GM12878 (cell line): ENCODE measurements at regions not wholly inside any gene's neighbourhood (a gene's known extent, or its start where the extent isn't known, plus 50 kb on each side); places are given as distances from the start of the nearest gene placed in this dataset.

Experiments used
- ATAC-seq: fragments of 200-7000 bp; cut with Tn5 transposase; 3 replicates; pipeline ENCODE4 v1.9.1; 2020; ENCODE audit warnings: mild to moderate bottlenecking, moderate library complexity
- BruUV-seq: library from RNA; stranded (reverse); fragments of 400-500 nt; replicated peaks from 2 replicates; lab custom pipeline; 2021; lab: Mats Ljungman, UMichigan
- CTCF ChIA-PET: fragments of 300-600 bp; sonication (Branson Sonifier 250); formaldehyde crosslinking; extraction: SDS; loops from one replicate; lab custom pipeline; 2021; ENCODE audit warnings: inconsistent platforms; lab: Yijun Ruan, JAX
- POLR2A ChIA-PET: fragments of 350-600 bp; formaldehyde crosslinking; extraction: SDS; loops from one replicate; lab custom pipeline; 2021; ENCODE audit warnings: inconsistent platforms; lab: Charles Lee
- RAD21 ChIA-PET: fragments of 300-600 bp; sonication (Branson Sonifier 250); formaldehyde crosslinking; loops from one replicate; lab custom pipeline; 2023; ENCODE audit warnings: antibody characterized with exemption; ENCODE audit not compliant: unreplicated experiment; lab: Charles Lee
- SMC1A ChIA-PET: fragments of 300-600 bp; sonication (Branson Sonifier 250); formaldehyde crosslinking; loops from one replicate; lab custom pipeline; 2023; ENCODE audit not compliant: unreplicated experiment, uncharacterized antibody; lab: Charles Lee
- DNase-seq: peaks from one replicate; pipeline ENCODE4 v3.0.0-alpha.2; 2011; ENCODE audit warnings: low read depth, low spot score
- FAIRE-seq: peaks from 3 replicates; lab custom pipeline; 2011; peaks lifted over from hg19 to GRCh38; lab: Jason Lieb, UNC
- H2AFZ ChIP-seq: 2 replicates; pipeline ENCODE4 v1.6.0; 2011; ENCODE audit warnings: low read depth, low read length, control low read depth; ENCODE audit not compliant: control insufficient read depth
- H3K27ac ChIP-seq: 2 replicates; pipeline ENCODE4 v1.5.1; 2011; ENCODE audit warnings: control low read depth; ENCODE audit not compliant: control insufficient read depth, insufficient read depth
- H3K27me3 ChIP-seq, 2 experiments: replicated peaks in 1 of 2; 2 replicates each; pipeline versions ENCODE4 v1.6.0 to v1.6.1; 2011; ENCODE audit warnings: low read length in 1 of 2; ENCODE audit not compliant: control insufficient read depth in 2 of 2, insufficient read depth in 2 of 2
- H3K36me3 ChIP-seq, 2 experiments: 2 replicates each; pipeline ENCODE4 v1.5.1; 2011; ENCODE audit warnings: low read length in 1 of 2; ENCODE audit not compliant: control insufficient read depth in 2 of 2, insufficient read depth in 2 of 2
- H3K4me1 ChIP-seq: 2 replicates; pipeline ENCODE4 v1.6.1; 2011; ENCODE audit warnings: mild to moderate bottlenecking, low read length, moderate library complexity, mixed read lengths; ENCODE audit not compliant: control insufficient read depth, insufficient read depth
- H3K4me2 ChIP-seq: 2 replicates; pipeline ENCODE4 v1.6.0; 2011; ENCODE audit warnings: control low read depth; ENCODE audit not compliant: control insufficient read depth, insufficient read depth
- H3K4me3 ChIP-seq: fragments of 200-600 bp; sonication (generic); 2 replicates; pipeline ENCODE4 v1.5.1; 2016
- H3K79me2 ChIP-seq: 2 replicates; pipeline ENCODE4 v1.6.0; 2011; ENCODE audit warnings: low read length; ENCODE audit not compliant: control insufficient read depth, insufficient read depth
- H3K9ac ChIP-seq: 2 replicates; pipeline ENCODE4 v1.8.0; 2011; ENCODE audit warnings: low read length, control low read depth, mixed read lengths; ENCODE audit not compliant: control insufficient read depth, insufficient read depth
- H3K9me3 ChIP-seq: replicated peaks from 3 replicates; pipeline ENCODE4 v1.5.1; 2011; ENCODE audit warnings: mild to moderate bottlenecking, low read length; ENCODE audit not compliant: control insufficient read depth, insufficient read depth
- H4K20me1 ChIP-seq: 2 replicates; pipeline ENCODE4 v1.6.0; 2011; ENCODE audit not compliant: control insufficient read depth, insufficient read depth
- CHD1 ChIP-seq: IDR thresholded peaks from 2 replicates; pipeline ENCODE4 v1.6.1; 2012; ENCODE audit warnings: low read depth, low read length, improper control_type of control experiment
- GABPA ChIP-seq: IDR thresholded peaks from 2 replicates; pipeline ENCODE4 v1.6.1; 2014; ENCODE audit warnings: antibody characterized with exemption, low read depth, mild to moderate bottlenecking, inconsistent platforms
- IRF4 ChIP-seq: IDR thresholded peaks from 2 replicates; pipeline ENCODE4 v1.6.1; 2011; ENCODE audit warnings: low read depth, low read length
- JUNB ChIP-seq: IDR thresholded peaks from 2 replicates; pipeline ENCODE4 v1.6.1; 2016; ENCODE audit warnings: antibody characterized with exemption, mild to moderate bottlenecking
- MTA3 ChIP-seq: IDR thresholded peaks from 2 replicates; pipeline ENCODE4 v1.6.1; 2012; ENCODE audit warnings: low read length, inconsistent platforms, borderline replicate concordance
- MYB ChIP-seq: fragments of 150-350 bp; IDR thresholded peaks from 2 replicates; pipeline ENCODE4 v1.6.1; 2014; ENCODE audit warnings: mild to moderate bottlenecking, low read depth, low read length, borderline replicate concordance
- MYC ChIP-seq: IDR thresholded peaks from 2 replicates; pipeline ENCODE4 v1.6.1; 2011; ENCODE audit warnings: mild to moderate bottlenecking, low read length, moderate library complexity, inconsistent platforms; ENCODE audit not compliant: insufficient read depth, insufficient replicate concordance, insufficient read length, severe bottlenecking
- NBN ChIP-seq: fragments of 450-650 bp; IDR thresholded peaks from 2 replicates; pipeline ENCODE4 v1.6.1; 2016
- RAD21 ChIP-seq: IDR thresholded peaks from 2 replicates; pipeline ENCODE4 v1.6.1; 2011; ENCODE audit warnings: mild to moderate bottlenecking, low read depth, low read length, moderate library complexity; ENCODE audit not compliant: insufficient read depth
- RBBP5 ChIP-seq: fragments of 200-600 bp; sonication (generic); conservative IDR thresholded peaks from 2 replicates; pipeline ENCODE4 v1.6.1; 2016
- SPI1 ChIP-seq: IDR thresholded peaks from 2 replicates; pipeline ENCODE4 v1.6.1; 2011; ENCODE audit warnings: low read depth, mild to moderate bottlenecking, low read length, moderate library complexity, borderline replicate concordance; ENCODE audit not compliant: insufficient read depth
- SUPT20H ChIP-seq: IDR thresholded peaks from 2 replicates; pipeline ENCODE4 v1.6.1; 2011; ENCODE audit warnings: low read depth, mild to moderate bottlenecking, low read length, moderate library complexity, borderline replicate concordance; ENCODE audit not compliant: control insufficient read depth
- ZNF207 ChIP-seq: fragments of 450-650 bp; IDR thresholded peaks from 2 replicates; pipeline ENCODE4 v1.6.1; 2014; ENCODE audit warnings: antibody characterized with exemption, mild to moderate bottlenecking, borderline replicate concordance
- ZNF384 ChIP-seq: IDR thresholded peaks from 2 replicates; pipeline ENCODE4 v1.6.1; 2012; ENCODE audit warnings: low read depth, mild to moderate bottlenecking, low read length, improper control_type of control experiment, borderline replicate concordance
- WGBS: methylation state at CpG from one replicate; pipeline ENCODE4 v1.1.6; 2016; ENCODE audit warnings: low lambda C conversion rate; ENCODE audit not compliant: insufficient replicate concordance, insufficient coverage; ENCODE audit errors: missing lambda C conversion rate; 5-methylcytosine and 5-hydroxymethylcytosine counted together
- in situ Hi-C: fragments of 300-500 bp; cut with MboI; formaldehyde crosslinking; loops from 9 replicates; pipeline ENCODE4 v1.14.3; 2018; ENCODE audit warnings: mixed read lengths
- intact Hi-C: fragments of 100-400 bp; cut with micrococcal nuclease; formaldehyde crosslinking; loops from one replicate; pipeline ENCODE4 v1.14.2; 2022; ENCODE audit not compliant: unreplicated experiment
- TF ChIP-seq, protein P1 (sequence below): fragments of 450-650 bp; formaldehyde crosslinking; IDR thresholded peaks from 2 replicates; pipeline ENCODE4 v1.4.0; 2020; ENCODE audit warnings: mild to moderate bottlenecking, moderate library complexity

DNA sequence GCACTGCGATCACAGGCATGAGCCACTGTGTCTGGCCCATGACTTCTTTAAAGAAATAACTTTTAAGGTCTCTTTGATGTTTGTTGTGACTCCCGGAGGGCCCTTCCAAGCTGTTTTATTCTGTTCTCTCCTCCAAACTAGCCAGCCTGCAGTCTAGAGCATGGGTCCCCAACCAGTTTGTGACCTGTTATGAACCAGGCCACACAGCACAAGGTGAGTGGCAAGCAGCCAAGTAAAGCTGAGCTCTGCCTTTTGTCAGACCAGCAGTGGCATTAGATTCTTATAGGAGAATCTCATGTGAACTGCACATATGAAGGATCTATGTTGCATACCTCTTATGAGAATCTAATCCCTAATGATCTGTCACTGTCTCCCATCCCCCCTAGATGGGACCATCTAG is 223.9 kb upstream of the RGPD4 start:
- in situ Hi-C loops (no loop called here), intact Hi-C loops (no loop called here)
- H3K4me1 ChIP-seq = no peaks in the 10 kb centered on the region
- H2AFZ ChIP-seq = no peak overlapping the region
- FAIRE-seq (no peak), DNase-seq (no peak), ATAC-seq (no peak)
- ChIA-PET POLR2A (no interaction called here), CTCF (no interaction called here), RAD21 (no interaction called here), SMC1A (no interaction called here)
- H3K9ac ChIP-seq = no peak overlapping the region
- no peak overlapping the region for H3K27ac ChIP-seq
- no peaks in the 10 kb centered on the region for H4K20me1 ChIP-seq
- no peaks in the 10 kb centered on the region for H3K27me3 ChIP-seq
- no peak overlapping the region for H3K4me3 ChIP-seq
- H3K4me2 ChIP-seq = no peak overlapping the region
- whole genome bisulfite sequencing = 42% methylated on average over 2 of the region's 2 CpGs
- no TSS peak for BruUV-seq
- no peaks in the 10 kb centered on the region for H3K36me3 ChIP-seq
- no peak for TF ChIP-seq CHD1
- TF ChIP-seq NBN = no peak
- TF ChIP-seq IRF4 = no peak
- TF ChIP-seq JUNB = no peak
- TF ChIP-seq SUPT20H = no peak
- H3K79me2 ChIP-seq = no peaks in the 10 kb centered on the region
- H3K9me3 ChIP-seq = no peaks in the 10 kb centered on the region

DNA sequence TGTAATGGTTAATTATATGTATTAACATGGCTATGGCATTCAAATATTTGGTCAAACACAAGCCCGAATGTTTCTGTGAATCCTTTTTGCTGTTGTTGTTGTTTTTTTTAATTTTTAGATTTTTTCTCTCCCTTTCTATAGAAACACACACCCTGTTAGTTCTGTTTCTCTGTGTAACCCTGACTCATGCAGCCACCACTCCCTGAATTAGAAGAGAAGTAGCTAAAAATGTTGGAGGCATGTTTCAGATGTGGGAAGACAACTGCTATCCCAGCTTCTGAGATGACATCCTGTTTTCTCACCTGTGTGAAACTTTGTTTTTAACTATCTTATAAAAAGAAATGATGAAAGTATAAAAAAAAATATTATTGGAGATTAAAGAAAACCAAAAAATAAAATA is 219.6 kb upstream of the RGPD4 start:
- ATAC-seq = no peak
- no peak for DNase-seq
- BruUV-seq = no TSS peak
- H4K20me1 ChIP-seq = no peaks in the 10 kb centered on the region
- H3K36me3 ChIP-seq = no peaks in the 10 kb centered on the region
- intact Hi-C loops (no loop called here), in situ Hi-C loops (no loop called here)
- H3K9ac ChIP-seq = no peak overlapping the region
- H3K27ac ChIP-seq = no peak overlapping the region
- no peaks in the 10 kb centered on the region for H3K4me1 ChIP-seq
- H3K4me2 ChIP-seq = no peak overlapping the region
- TF ChIP-seq, protein P1, sequence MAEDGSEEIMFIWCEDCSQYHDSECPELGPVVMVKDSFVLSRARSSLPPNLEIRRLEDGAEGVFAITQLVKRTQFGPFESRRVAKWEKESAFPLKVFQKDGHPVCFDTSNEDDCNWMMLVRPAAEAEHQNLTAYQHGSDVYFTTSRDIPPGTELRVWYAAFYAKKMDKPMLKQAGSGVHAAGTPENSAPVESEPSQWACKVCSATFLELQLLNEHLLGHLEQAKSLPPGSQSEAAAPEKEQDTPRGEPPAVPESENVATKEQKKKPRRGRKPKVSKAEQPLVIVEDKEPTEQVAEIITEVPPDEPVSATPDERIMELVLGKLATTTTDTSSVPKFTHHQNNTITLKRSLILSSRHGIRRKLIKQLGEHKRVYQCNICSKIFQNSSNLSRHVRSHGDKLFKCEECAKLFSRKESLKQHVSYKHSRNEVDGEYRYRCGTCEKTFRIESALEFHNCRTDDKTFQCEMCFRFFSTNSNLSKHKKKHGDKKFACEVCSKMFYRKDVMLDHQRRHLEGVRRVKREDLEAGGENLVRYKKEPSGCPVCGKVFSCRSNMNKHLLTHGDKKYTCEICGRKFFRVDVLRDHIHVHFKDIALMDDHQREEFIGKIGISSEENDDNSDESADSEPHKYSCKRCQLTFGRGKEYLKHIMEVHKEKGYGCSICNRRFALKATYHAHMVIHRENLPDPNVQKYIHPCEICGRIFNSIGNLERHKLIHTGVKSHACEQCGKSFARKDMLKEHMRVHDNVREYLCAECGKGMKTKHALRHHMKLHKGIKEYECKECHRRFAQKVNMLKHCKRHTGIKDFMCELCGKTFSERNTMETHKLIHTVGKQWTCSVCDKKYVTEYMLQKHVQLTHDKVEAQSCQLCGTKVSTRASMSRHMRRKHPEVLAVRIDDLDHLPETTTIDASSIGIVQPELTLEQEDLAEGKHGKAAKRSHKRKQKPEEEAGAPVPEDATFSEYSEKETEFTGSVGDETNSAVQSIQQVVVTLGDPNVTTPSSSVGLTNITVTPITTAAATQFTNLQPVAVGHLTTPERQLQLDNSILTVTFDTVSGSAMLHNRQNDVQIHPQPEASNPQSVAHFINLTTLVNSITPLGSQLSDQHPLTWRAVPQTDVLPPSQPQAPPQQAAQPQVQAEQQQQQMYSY (CRISPR knock-in tag) = no peak
- TF ChIP-seq RBBP5 (no peak), RAD21 (no peak), GABPA (no peak), SPI1 (no peak), MTA3 (no peak), ZNF384 (no peak), JUNB (no peak), ZNF207 (no peak), MYB (no peak), MYC (no peak)
- CTCF ChIA-PET = no interaction called here
- RAD21 ChIA-PET = no interaction called here
- H3K27me3 ChIP-seq = no peaks in the 10 kb centered on the region
- H3K4me3 ChIP-seq = no peak overlapping the region
- no peaks in the 10 kb centered on the region for H3K9me3 ChIP-seq
- no peak for FAIRE-seq
- no peak overlapping the region for H2AFZ ChIP-seq
- 0% methylated on average over 1 of the region's 1 CpG for WGBS
- SMC1A ChIA-PET = no interaction called here
- H3K79me2 ChIP-seq = no peaks in the 10 kb centered on the region
- POLR2A ChIA-PET = no interaction called here
